ENCODE measurements at regions not wholly inside any gene's neighbourhood (a gene's known extent, or its start where the extent isn't known, plus 50 kb on each side); places are given as distances from the start of the nearest gene placed in this dataset.

GRCh38 chr7:36781011-36781738 is 56.9 kb upstream of the AOAH start:
- no peak for TF ChIP-seq CTCF (IDR thresholded peaks at IDR 0.05; ENCODE audit: insufficient read depth, low read depth, low read length)
- DNase-seq (ENCODE audit: low read depth), result no peak
- Histone ChIP-seq H3K36me3 (ENCODE audit: control insufficient read depth, insufficient read depth, low read length) (no peaks in the 10 kb centered on the region), H3K27me3 (ENCODE audit: control insufficient read depth, insufficient read depth, low read length) (no peaks in the 10 kb centered on the region), H3K4me3 (ENCODE audit: low read depth, low read length) (no peak overlapping the region)
- ChIA-PET CTCF (interaction anchor here (0.6 kb wide), 1 partner anchor 421 kb away, joined by 4 read pairs; no protein-coding TSS in a partner anchor), POLR2A (no interaction called here)

- CTCF ChIA-PET, result interaction anchor here (0.6 kb wide), 1 partner anchor 8 kb away, joined by 4 read pairs; no protein-coding TSS in a partner anchor
- Histone ChIP-seq H3K36me3 (ENCODE audit: control insufficient read depth, insufficient read depth, low read length) (no peaks in the 10 kb centered on the region), H3K4me3 (ENCODE audit: low read depth, low read length) (no peak overlapping the region), H3K27me3 (ENCODE audit: control insufficient read depth, insufficient read depth, low read length) (no peaks in the 10 kb centered on the region)
- DNase-seq (ENCODE audit: low read depth), result no peak
- POLR2A ChIA-PET, result no interaction called here
- TF ChIP-seq CTCF (IDR thresholded peaks at IDR 0.05; ENCODE audit: insufficient read depth, low read depth, low read length), result no peak
Measured at GRCh38 chr7:36777855-36778254, 53.6 kb upstream of the AOAH start.

- no peak for DNase-seq (ENCODE audit: low read depth)
- no peaks in the 10 kb centered on the region for H3K36me3 ChIP-seq (ENCODE audit: control insufficient read depth, insufficient read depth, low read length)
- CTCF ChIA-PET, result no interaction called here
- no peak overlapping the region for H3K4me3 ChIP-seq (ENCODE audit: low read depth, low read length)
- no peak for TF ChIP-seq CTCF (IDR thresholded peaks at IDR 0.05; ENCODE audit: insufficient read depth, low read depth, low read length)
- H3K27me3 ChIP-seq (ENCODE audit: control insufficient read depth, insufficient read depth, low read length), result no peaks in the 10 kb centered on the region
- POLR2A ChIA-PET, result no interaction called here
Measured at GRCh38 chr7:36777062-36777461, 52.8 kb upstream of the AOAH start.

- no peaks in the 10 kb centered on the region for H3K27me3 ChIP-seq (ENCODE audit: control insufficient read depth, insufficient read depth, low read length)
- no peak overlapping the region for H3K4me3 ChIP-seq (ENCODE audit: low read depth, low read length)
- no peak for TF ChIP-seq CTCF (IDR thresholded peaks at IDR 0.05; ENCODE audit: insufficient read depth, low read depth, low read length)
- POLR2A ChIA-PET, result no interaction called here
- DNase-seq (ENCODE audit: low read depth), result no peak
- CTCF ChIA-PET, result no interaction called here
- no peaks in the 10 kb centered on the region for H3K36me3 ChIP-seq (ENCODE audit: control insufficient read depth, insufficient read depth, low read length)
Measured at GRCh38 chr7:36775676-36776075, 51.4 kb upstream of the AOAH start.

- DNase-seq (ENCODE audit: low read depth), result no peak
- no peak for TF ChIP-seq CTCF (IDR thresholded peaks at IDR 0.05; ENCODE audit: insufficient read depth, low read depth, low read length)
- ChIA-PET CTCF (no interaction called here), POLR2A (no interaction called here)
- H3K4me3 ChIP-seq (ENCODE audit: low read depth, low read length), result no peak overlapping the region
- no peaks in the 10 kb centered on the region for H3K27me3 ChIP-seq (ENCODE audit: control insufficient read depth, insufficient read depth, low read length)
- H3K36me3 ChIP-seq (ENCODE audit: control insufficient read depth, insufficient read depth, low read length), result no peaks in the 10 kb centered on the region
Measured at GRCh38 chr7:36775061-36775620, 50.8 kb upstream of the AOAH start.
